ENCODE measurements at regions not wholly inside any gene's neighbourhood (a gene's known extent, or its start where the extent isn't known, plus 50 kb on each side); places are given as distances from the start of the nearest gene placed in this dataset.

DNA sequence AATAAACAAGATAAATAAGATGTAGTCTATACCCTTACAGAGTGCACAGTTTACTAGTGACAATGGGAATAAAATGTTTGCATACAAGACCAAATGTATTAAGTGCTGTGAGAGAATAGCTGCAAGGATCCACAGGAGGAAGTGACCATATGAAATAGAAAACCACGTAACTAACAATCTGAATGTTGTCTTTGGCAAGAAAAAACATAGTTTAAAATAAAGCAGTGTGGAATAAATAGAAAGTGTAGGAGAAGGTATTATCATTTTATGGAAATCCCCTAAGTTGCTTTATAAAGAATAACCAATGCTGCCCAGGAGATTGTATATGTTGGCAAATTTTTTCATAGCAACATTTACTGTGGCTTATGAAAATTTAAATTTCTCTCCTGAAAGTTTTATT is 116.1 kb downstream of the PCDH7 start:
- Histone ChIP-seq H3K4me3 (ENCODE audit: low read length) (no peak overlapping the region), H3K27ac (ENCODE audit: low read length) (no peak overlapping the region), H3K4me2 (ENCODE audit: low read length) (no peak overlapping the region), H3K79me2 (ENCODE audit: low read length) (no peaks in the 10 kb centered on the region), H3K36me3 (ENCODE audit: low read depth, low read length) (no peaks in the 10 kb centered on the region), H2AFZ (ENCODE audit: low read length) (no peak overlapping the region), H3K9ac (ENCODE audit: low read length) (no peak overlapping the region), H3K9me2 (replicated peaks; ENCODE audit: low read length) (no peaks in the 10 kb centered on the region), H3F3A (ENCODE audit: low read length, unreplicated experiment) (no peaks in the 10 kb centered on the region), H4K20me1 (ENCODE audit: low read length) (no peaks in the 10 kb centered on the region), H3K9me3 (ENCODE audit: low read length) (no peaks in the 10 kb centered on the region), H3K27me3 (ENCODE audit: low read length) (no peaks in the 10 kb centered on the region), H3K4me1 (ENCODE audit: insufficient read depth, low read length) (no peaks in the 10 kb centered on the region)
- ChIA-PET POLR2A (ENCODE audit: unreplicated experiment) (no interaction called here), CTCF (no interaction called here)
- intact Hi-C loops (cut with micrococcal nuclease), result no loop called here
- no TSS peak for BruUV-seq (replicated peaks)
- DNase-seq (no peak), ATAC-seq (no peak)
- TF ChIP-seq EZH2 (IDR thresholded peaks at IDR 0.05; ENCODE audit: low read length, unreplicated experiment) (no peak), EZH2phosphoT487 (IDR thresholded peaks at IDR 0.05; ENCODE audit: borderline replicate concordance, low read length) (no peak)
- TF ChIP-seq, protein P1, sequence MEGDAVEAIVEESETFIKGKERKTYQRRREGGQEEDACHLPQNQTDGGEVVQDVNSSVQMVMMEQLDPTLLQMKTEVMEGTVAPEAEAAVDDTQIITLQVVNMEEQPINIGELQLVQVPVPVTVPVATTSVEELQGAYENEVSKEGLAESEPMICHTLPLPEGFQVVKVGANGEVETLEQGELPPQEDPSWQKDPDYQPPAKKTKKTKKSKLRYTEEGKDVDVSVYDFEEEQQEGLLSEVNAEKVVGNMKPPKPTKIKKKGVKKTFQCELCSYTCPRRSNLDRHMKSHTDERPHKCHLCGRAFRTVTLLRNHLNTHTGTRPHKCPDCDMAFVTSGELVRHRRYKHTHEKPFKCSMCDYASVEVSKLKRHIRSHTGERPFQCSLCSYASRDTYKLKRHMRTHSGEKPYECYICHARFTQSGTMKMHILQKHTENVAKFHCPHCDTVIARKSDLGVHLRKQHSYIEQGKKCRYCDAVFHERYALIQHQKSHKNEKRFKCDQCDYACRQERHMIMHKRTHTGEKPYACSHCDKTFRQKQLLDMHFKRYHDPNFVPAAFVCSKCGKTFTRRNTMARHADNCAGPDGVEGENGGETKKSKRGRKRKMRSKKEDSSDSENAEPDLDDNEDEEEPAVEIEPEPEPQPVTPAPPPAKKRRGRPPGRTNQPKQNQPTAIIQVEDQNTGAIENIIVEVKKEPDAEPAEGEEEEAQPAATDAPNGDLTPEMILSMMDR (conservative IDR thresholded peaks at IDR 0.05; ENCODE audit: low read depth, low read length), result no peak

DNA sequence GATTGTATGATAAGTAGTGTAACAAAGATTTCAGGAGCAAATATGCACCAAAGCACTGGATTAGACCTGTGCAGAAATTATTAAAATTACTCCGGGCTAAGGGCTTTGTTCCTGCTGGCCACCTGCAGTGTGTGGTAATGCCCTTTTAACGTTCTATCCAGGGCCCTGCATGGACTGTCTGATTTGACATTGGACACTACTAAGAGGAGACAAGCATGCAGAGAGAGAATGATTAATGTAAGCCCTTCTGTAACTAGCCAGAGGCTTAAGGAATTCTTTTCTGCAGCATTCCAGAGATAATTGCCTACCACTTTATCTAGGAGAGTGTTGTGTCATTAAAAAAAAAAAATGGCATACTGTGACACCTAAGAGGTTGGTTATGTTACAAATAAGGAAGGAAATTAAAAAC is 117.0 kb downstream of the PCDH7 start:
- Histone ChIP-seq H3K4me1 (ENCODE audit: insufficient read depth, low read length) (no peaks in the 10 kb centered on the region), H4K20me1 (ENCODE audit: low read length) (no peaks in the 10 kb centered on the region), H3K36me3 (ENCODE audit: low read depth, low read length) (no peaks in the 10 kb centered on the region), H3K9me2 (replicated peaks; ENCODE audit: low read length) (no peaks in the 10 kb centered on the region), H3K4me2 (ENCODE audit: low read length) (no peak overlapping the region), H3K27ac (ENCODE audit: low read length) (no peak overlapping the region), H3K9me3 (ENCODE audit: low read length) (no peaks in the 10 kb centered on the region), H3K4me3 (ENCODE audit: low read length) (no peak overlapping the region), H2AFZ (ENCODE audit: low read length) (no peak overlapping the region), H3K79me2 (ENCODE audit: low read length) (no peaks in the 10 kb centered on the region), H3K27me3 (ENCODE audit: low read length) (no peaks in the 10 kb centered on the region), H3F3A (ENCODE audit: low read length, unreplicated experiment) (no peaks in the 10 kb centered on the region), H3K9ac (ENCODE audit: low read length) (no peak overlapping the region)
- TF ChIP-seq EZH2phosphoT487 (IDR thresholded peaks at IDR 0.05; ENCODE audit: borderline replicate concordance, low read length) (no peak), EZH2 (IDR thresholded peaks at IDR 0.05; ENCODE audit: low read length, unreplicated experiment) (no peak)
- TF ChIP-seq, protein P1 (conservative IDR thresholded peaks at IDR 0.05; ENCODE audit: low read depth, low read length), result no peak
- CTCF ChIA-PET, result no interaction called here
- BruUV-seq (replicated peaks), result no TSS peak
- ATAC-seq (no peak), DNase-seq (no peak)
- POLR2A ChIA-PET (ENCODE audit: unreplicated experiment), result no interaction called here
- intact Hi-C loops (cut with micrococcal nuclease), result no loop called here

DNA sequence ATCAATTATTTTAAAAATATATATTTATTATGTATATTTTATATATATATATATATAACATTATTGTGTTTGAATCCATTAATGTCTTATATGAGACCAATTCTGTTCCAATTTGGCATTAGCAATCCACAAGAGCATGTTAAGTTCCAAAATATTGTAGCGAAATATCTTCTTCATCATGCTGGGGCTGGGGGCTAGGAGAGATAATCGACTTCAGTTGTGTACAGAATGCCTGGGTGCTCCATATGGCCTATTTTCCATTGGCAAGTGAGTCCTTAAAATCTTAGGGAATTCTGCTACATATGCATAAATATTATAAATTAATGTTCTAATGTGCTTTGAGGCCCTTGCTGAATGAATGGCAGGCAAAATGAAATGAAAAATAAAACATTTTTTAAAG is 117.7 kb downstream of the PCDH7 start:
- no peak for ATAC-seq
- H3K4me1 ChIP-seq (ENCODE audit: insufficient read depth, low read length), result no peaks in the 10 kb centered on the region
- no peak overlapping the region for H3K9ac ChIP-seq (ENCODE audit: low read length)
- H2AFZ ChIP-seq (ENCODE audit: low read length), result no peak overlapping the region
- CTCF ChIA-PET, result no interaction called here
- TF ChIP-seq EZH2phosphoT487 (IDR thresholded peaks at IDR 0.05; ENCODE audit: borderline replicate concordance, low read length) (no peak), EZH2 (IDR thresholded peaks at IDR 0.05; ENCODE audit: low read length, unreplicated experiment) (no peak)
- TF ChIP-seq, protein P1 (conservative IDR thresholded peaks at IDR 0.05; ENCODE audit: low read depth, low read length), result no peak
- no peak for DNase-seq
- no peaks in the 10 kb centered on the region for H4K20me1 ChIP-seq (ENCODE audit: low read length)
- intact Hi-C loops (cut with micrococcal nuclease), result no loop called here
- H3K9me2 ChIP-seq (replicated peaks; ENCODE audit: low read length), result no peaks in the 10 kb centered on the region
- no peak overlapping the region for H3K27ac ChIP-seq (ENCODE audit: low read length)
- H3K9me3 ChIP-seq (ENCODE audit: low read length), result no peaks in the 10 kb centered on the region
- no peaks in the 10 kb centered on the region for H3F3A ChIP-seq (ENCODE audit: low read length, unreplicated experiment)
- no peak overlapping the region for H3K4me3 ChIP-seq (ENCODE audit: low read length)
- BruUV-seq (replicated peaks), result no TSS peak
- H3K27me3 ChIP-seq (ENCODE audit: low read length), result no peaks in the 10 kb centered on the region
- POLR2A ChIA-PET (ENCODE audit: unreplicated experiment), result no interaction called here
- H3K4me2 ChIP-seq (ENCODE audit: low read length), result no peak overlapping the region
- H3K36me3 ChIP-seq (ENCODE audit: low read depth, low read length), result no peaks in the 10 kb centered on the region
- no peaks in the 10 kb centered on the region for H3K79me2 ChIP-seq (ENCODE audit: low read length)
